CD4-positive, alpha-beta T cell treated with Interleukin-4 for 4 hours (primary cell): ENCODE measurements at regions not wholly inside any gene's neighbourhood (a gene's known extent, or its start where the extent isn't known, plus 50 kb on each side); places are given as distances from the start of the nearest gene placed in this dataset.

Experiments
- DNase-seq: peaks from one replicate; pipeline ENCODE4 v3.0.0-alpha.2; 2020

GRCh38 chr14:104344818-104345620 is 206.6 kb downstream of the KIF26A start:
- no peak for DNase-seq

- no peak for DNase-seq
These were observed 207.5 kb downstream of the KIF26A start for GRCh38 chr14:104345621-104346462.

GRCh38 chr14:104346608-104347007 is 208.2 kb downstream of the KIF26A start:
- no peak for DNase-seq

GRCh38 chr14:104348741-104349140 is 210.4 kb downstream of the KIF26A start:
- no peak for DNase-seq

- no peak for DNase-seq
These were observed 211.6 kb downstream of the KIF26A start for GRCh38 chr14:104349950-104350349.

GRCh38 chr14:104350463-104351185 is 212.2 kb downstream of the KIF26A start:
- DNase-seq: no peak

GRCh38 chr14:104351849-104352492 is 213.6 kb downstream of the KIF26A start:
- DNase-seq: no peak

- DNase-seq: no peak
These were observed 214.3 kb downstream of the KIF26A start for GRCh38 chr14:104352493-104353220.

- DNase-seq: no peak
These were observed 215.0 kb downstream of the KIF26A start for GRCh38 chr14:104353221-104353920.

- DNase-seq: no peak
These were observed 215.7 kb downstream of the KIF26A start for GRCh38 chr14:104353921-104354701.

- no peak for DNase-seq
These were observed 217.0 kb downstream of the KIF26A start for GRCh38 chr14:104355101-104356019.

- DNase-seq: no peak
These were observed 217.8 kb downstream of the KIF26A start for GRCh38 chr14:104356020-104356737.

GRCh38 chr14:104356738-104357688 is 218.6 kb downstream of the KIF26A start:
- no peak for DNase-seq

- no peak for DNase-seq
These were observed 219.5 kb downstream of the KIF26A start for GRCh38 chr14:104357689-104358527.

GRCh38 chr14:104358528-104359300 is 220.3 kb downstream of the KIF26A start:
- DNase-seq: no peak
